ENCODE measurements at regions not wholly inside any gene's neighbourhood (a gene's known extent, or its start where the extent isn't known, plus 50 kb on each side); places are given as distances from the start of the nearest gene placed in this dataset.

DNA sequence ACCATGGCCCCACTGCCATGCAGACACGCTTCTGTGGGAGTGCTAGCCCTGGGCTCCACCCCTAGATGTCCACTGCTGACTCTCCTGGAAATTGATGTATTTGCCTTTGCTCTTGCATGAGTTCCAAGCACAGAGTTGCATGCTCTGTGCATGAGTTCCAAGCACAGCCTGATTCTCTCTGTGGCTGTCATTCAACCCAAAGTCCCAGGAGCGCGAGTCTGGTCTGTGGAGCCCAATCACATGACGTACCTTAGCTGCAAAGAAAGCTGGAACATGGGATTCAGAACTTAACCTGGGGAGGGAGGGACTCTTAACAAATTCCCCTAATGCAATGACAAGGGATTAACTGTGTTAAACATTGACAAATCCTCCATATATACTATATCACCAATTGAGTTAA is 114.3 kb upstream of the SLC24A3 start:
- Histone ChIP-seq H3K4me2 (ENCODE audit: insufficient read depth, low read length) (no peak overlapping the region), H3K4me3 (ENCODE audit: insufficient read depth, low read length) (no peak overlapping the region), H3K79me2 (ENCODE audit: insufficient read depth, low read length) (no peaks in the 10 kb centered on the region), H4K20me1 (ENCODE audit: insufficient read depth, low read length) (no peaks in the 10 kb centered on the region), H3K9me3 (ENCODE audit: low read depth, low read length) (no peaks in the 10 kb centered on the region), H3K36me3 (ENCODE audit: insufficient read depth, low read length) (no peaks in the 10 kb centered on the region), H3K27me3 (ENCODE audit: insufficient read depth, low read length) (no peaks in the 10 kb centered on the region), H3K27ac (ENCODE audit: low read depth, low read length) (no peak overlapping the region), H3K4me1 (ENCODE audit: insufficient read depth, low read length) (no peaks in the 10 kb centered on the region), H2AFZ (ENCODE audit: low read length) (no peak overlapping the region)
- TF ChIP-seq, protein P1, sequence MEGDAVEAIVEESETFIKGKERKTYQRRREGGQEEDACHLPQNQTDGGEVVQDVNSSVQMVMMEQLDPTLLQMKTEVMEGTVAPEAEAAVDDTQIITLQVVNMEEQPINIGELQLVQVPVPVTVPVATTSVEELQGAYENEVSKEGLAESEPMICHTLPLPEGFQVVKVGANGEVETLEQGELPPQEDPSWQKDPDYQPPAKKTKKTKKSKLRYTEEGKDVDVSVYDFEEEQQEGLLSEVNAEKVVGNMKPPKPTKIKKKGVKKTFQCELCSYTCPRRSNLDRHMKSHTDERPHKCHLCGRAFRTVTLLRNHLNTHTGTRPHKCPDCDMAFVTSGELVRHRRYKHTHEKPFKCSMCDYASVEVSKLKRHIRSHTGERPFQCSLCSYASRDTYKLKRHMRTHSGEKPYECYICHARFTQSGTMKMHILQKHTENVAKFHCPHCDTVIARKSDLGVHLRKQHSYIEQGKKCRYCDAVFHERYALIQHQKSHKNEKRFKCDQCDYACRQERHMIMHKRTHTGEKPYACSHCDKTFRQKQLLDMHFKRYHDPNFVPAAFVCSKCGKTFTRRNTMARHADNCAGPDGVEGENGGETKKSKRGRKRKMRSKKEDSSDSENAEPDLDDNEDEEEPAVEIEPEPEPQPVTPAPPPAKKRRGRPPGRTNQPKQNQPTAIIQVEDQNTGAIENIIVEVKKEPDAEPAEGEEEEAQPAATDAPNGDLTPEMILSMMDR (IDR thresholded peaks at IDR 0.05; ENCODE audit: extremely low read depth, low read depth, low read length) = no peak
- DNase-seq (ENCODE audit: insufficient read length, low spot score, missing footprints) = no peak

DNA sequence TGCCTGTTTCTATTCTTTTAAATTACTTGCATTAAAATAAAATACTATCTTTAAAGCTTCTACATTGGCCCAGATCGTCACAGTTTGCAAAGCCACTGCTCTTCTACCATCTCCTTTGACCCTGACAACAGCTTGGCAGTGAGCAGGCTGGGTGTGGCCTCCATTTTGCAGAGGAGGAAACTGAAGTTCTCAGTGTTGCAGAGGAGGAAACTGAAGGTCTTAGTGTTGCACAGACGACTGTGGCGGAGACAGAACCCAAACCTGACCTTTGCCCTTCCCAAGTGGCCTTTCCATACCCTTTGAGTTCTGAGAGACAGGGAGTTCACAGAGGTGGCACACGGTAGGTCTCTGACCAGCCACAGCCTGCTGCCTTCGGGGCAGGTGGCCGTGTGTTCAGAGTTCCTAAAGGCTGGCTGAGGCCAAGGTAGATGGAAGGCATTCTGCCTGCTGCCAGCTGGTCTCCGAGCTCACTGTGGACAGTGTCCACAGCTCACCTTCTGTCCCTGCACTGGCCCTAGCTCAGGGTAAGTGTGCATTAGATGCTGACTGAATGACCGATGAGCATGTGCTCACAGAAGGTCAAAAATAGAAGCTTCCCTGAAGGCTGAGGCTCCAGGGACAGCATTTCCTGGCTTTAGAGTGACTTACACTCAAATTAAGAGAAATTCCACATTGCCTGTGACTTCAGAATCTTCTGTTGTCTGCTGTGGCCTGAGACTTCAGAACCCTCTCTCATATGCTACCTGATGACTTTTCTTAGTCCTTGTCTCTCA is 113.5 kb upstream of the SLC24A3 start:
- H3K4me1 ChIP-seq (ENCODE audit: insufficient read depth, low read length) = no peaks in the 10 kb centered on the region
- H2AFZ ChIP-seq (ENCODE audit: low read length) = no peak overlapping the region
- TF ChIP-seq, protein P1 (IDR thresholded peaks at IDR 0.05; ENCODE audit: extremely low read depth, low read depth, low read length) = no peak
- H3K4me2 ChIP-seq (ENCODE audit: insufficient read depth, low read length) = no peak overlapping the region
- no peaks in the 10 kb centered on the region for H4K20me1 ChIP-seq (ENCODE audit: insufficient read depth, low read length)
- no peak for DNase-seq (ENCODE audit: insufficient read length, low spot score, missing footprints)
- H3K4me3 ChIP-seq (ENCODE audit: insufficient read depth, low read length) = no peak overlapping the region
- H3K9me3 ChIP-seq (ENCODE audit: low read depth, low read length) = no peaks in the 10 kb centered on the region
- no peak overlapping the region for H3K27ac ChIP-seq (ENCODE audit: low read depth, low read length)
- H3K27me3 ChIP-seq (ENCODE audit: insufficient read depth, low read length) = no peaks in the 10 kb centered on the region
- no peaks in the 10 kb centered on the region for H3K79me2 ChIP-seq (ENCODE audit: insufficient read depth, low read length)
- no peaks in the 10 kb centered on the region for H3K36me3 ChIP-seq (ENCODE audit: insufficient read depth, low read length)

DNA sequence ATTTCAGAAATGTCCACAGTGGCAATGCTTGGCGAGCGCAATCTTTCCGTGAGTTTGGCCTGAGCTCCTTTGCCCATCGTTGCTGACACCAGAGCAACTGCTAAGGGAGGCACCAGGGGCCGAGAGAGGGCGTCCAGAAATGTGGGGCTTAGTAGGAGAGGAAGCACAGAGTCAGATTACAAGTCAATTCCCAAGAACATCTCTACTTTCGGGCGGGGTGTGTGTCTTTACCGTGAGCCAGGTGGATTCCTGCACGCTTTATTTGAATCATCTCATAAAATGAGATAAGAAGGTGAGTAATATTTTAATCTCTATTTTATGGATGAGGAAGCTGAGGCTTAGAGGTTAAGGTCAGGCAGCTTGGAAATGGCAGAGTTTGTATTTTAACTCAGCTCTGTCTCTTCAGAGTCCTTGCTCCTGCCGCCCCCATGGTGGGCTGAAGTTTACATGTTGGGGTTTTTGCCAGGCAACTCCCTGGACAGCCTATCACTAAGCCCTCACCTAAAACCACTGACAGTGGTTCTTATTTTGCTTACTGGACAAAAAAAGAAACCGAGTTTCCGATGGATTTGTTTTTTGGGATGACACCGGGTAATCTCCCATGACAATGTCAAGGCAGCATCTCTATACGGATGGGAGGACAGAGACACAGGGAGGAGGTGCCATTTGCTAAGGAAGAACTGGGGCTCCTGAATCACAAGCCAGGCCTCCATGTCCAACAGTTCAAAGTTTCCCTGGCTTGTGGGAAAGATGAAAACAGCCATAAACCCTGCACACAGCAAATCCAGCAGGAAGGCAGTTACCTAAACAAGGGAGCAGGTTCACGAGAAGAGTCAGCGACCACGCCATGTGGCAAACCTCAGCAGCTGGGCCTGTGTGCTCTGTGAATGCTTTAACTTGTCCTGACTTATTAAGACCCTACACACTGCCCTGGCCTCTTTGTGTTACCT is 112.6 kb upstream of the SLC24A3 start:
- Histone ChIP-seq H3K79me2 (ENCODE audit: insufficient read depth, low read length) (no peaks in the 10 kb centered on the region), H4K20me1 (ENCODE audit: insufficient read depth, low read length) (no peaks in the 10 kb centered on the region), H3K36me3 (ENCODE audit: insufficient read depth, low read length) (no peaks in the 10 kb centered on the region), H3K4me1 (ENCODE audit: insufficient read depth, low read length) (no peaks in the 10 kb centered on the region), H3K4me3 (ENCODE audit: insufficient read depth, low read length) (no peak overlapping the region), H3K27ac (ENCODE audit: low read depth, low read length) (no peak overlapping the region), H3K27me3 (ENCODE audit: insufficient read depth, low read length) (no peaks in the 10 kb centered on the region), H2AFZ (ENCODE audit: low read length) (no peak overlapping the region), H3K4me2 (ENCODE audit: insufficient read depth, low read length) (no peak overlapping the region), H3K9me3 (ENCODE audit: low read depth, low read length) (no peaks in the 10 kb centered on the region)
- TF ChIP-seq, protein P1 (IDR thresholded peaks at IDR 0.05; ENCODE audit: extremely low read depth, low read depth, low read length) = no peak
- DNase-seq (ENCODE audit: insufficient read length, low spot score, missing footprints) = no peak

DNA sequence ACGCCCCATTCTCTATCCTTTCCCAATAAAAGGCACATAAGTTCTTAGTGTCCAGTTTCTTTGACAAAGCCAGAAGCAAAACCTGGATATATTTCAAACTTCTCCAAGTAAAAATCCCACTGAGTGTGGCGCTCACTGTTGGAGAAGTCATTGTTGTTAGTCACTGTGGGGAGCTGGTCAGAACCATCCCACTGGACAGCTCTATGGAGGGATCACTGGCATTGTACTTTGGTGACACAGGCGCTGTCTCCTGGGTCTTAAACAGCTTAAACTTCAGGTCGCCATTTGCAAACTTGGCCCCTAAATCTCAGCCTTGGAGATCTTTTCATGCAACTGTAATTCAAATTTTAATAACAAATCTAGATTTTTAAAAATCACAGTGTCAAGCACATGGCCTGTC is 111.5 kb upstream of the SLC24A3 start:
- H3K27ac ChIP-seq (ENCODE audit: low read depth, low read length) = no peak overlapping the region
- H3K9me3 ChIP-seq (ENCODE audit: low read depth, low read length) = no peaks in the 10 kb centered on the region
- H3K36me3 ChIP-seq (ENCODE audit: insufficient read depth, low read length) = no peaks in the 10 kb centered on the region
- no peak overlapping the region for H2AFZ ChIP-seq (ENCODE audit: low read length)
- H3K4me3 ChIP-seq (ENCODE audit: insufficient read depth, low read length) = no peak overlapping the region
- H3K27me3 ChIP-seq (ENCODE audit: insufficient read depth, low read length) = no peaks in the 10 kb centered on the region
- TF ChIP-seq, protein P1 (IDR thresholded peaks at IDR 0.05; ENCODE audit: extremely low read depth, low read depth, low read length) = no peak
- no peaks in the 10 kb centered on the region for H3K4me1 ChIP-seq (ENCODE audit: insufficient read depth, low read length)
- no peak for DNase-seq (ENCODE audit: insufficient read length, low spot score, missing footprints)
- no peaks in the 10 kb centered on the region for H4K20me1 ChIP-seq (ENCODE audit: insufficient read depth, low read length)
- no peak overlapping the region for H3K4me2 ChIP-seq (ENCODE audit: insufficient read depth, low read length)
- H3K79me2 ChIP-seq (ENCODE audit: insufficient read depth, low read length) = no peaks in the 10 kb centered on the region
